ENCODE measurements at regions not wholly inside any gene's neighbourhood (a gene's known extent, or its start where the extent isn't known, plus 50 kb on each side); places are given as distances from the start of the nearest gene placed in this dataset.

GRCh38 chr10:6755781-6756460 lies 175.8 kb upstream of the PRKCQ start:
- Histone ChIP-seq H3K36me3 (ENCODE audit: insufficient read depth, low read length) (no peaks in the 10 kb centered on the region), H3K4me3 (ENCODE audit: low read length, poor library complexity, severe bottlenecking) (no peak overlapping the region)

GRCh38 chr10:6753644-6754043 lies 173.6 kb upstream of the PRKCQ start:
- no peak overlapping the region for H3K4me3 ChIP-seq (ENCODE audit: low read length, poor library complexity, severe bottlenecking)
- H3K79me2 ChIP-seq (ENCODE audit: insufficient read depth, low read length) = no peaks in the 10 kb centered on the region
- TF ChIP-seq EZH2phosphoT487 (IDR thresholded peaks at IDR 0.05; ENCODE audit: borderline replicate concordance) (no peak), CTCF (conservative IDR thresholded peaks at IDR 0.05; ENCODE audit: low read length) (no peak)
- no peaks in the 10 kb centered on the region for H3K36me3 ChIP-seq (ENCODE audit: insufficient read depth, low read length)
- H4K20me1 ChIP-seq (ENCODE audit: insufficient read depth, low read length, poor library complexity, severe bottlenecking) = no peaks in the 10 kb centered on the region
- H3K9me3 ChIP-seq (ENCODE audit: insufficient read depth, low read depth, low read length) = no peaks in the 10 kb centered on the region
- no peaks in the 10 kb centered on the region for H3K4me1 ChIP-seq (ENCODE audit: insufficient read depth, low read length, poor library complexity, severe bottlenecking)
- no peak overlapping the region for H3K9ac ChIP-seq (ENCODE audit: low read depth, low read length, poor library complexity, severe bottlenecking)
- H3K9me2 ChIP-seq (replicated peaks; ENCODE audit: low read depth, low read length) = no peaks in the 10 kb centered on the region
- H3K27me3 ChIP-seq (ENCODE audit: insufficient read depth, low read length, poor library complexity, severe bottlenecking) = peaks cover 8% of the 10 kb centered on the region
- no peaks in the 10 kb centered on the region for H3F3A ChIP-seq (ENCODE audit: low read depth)
- H3K4me2 ChIP-seq (ENCODE audit: low read depth, low read length, poor library complexity, severe bottlenecking) = no peak overlapping the region
- H2AFZ ChIP-seq (ENCODE audit: low read length) = no peak overlapping the region

More at GRCh38 chr10:6755781-6756460, 175.8 kb upstream of the PRKCQ start:
- Histone ChIP-seq H3K27me3 (ENCODE audit: insufficient read depth, low read length, poor library complexity, severe bottlenecking) (peaks cover 14% of the 10 kb centered on the region), H4K20me1 (ENCODE audit: insufficient read depth, low read length, poor library complexity, severe bottlenecking) (no peaks in the 10 kb centered on the region), H3K79me2 (ENCODE audit: insufficient read depth, low read length) (no peaks in the 10 kb centered on the region), H2AFZ (ENCODE audit: low read length) (no peak overlapping the region), H3K9ac (ENCODE audit: low read depth, low read length, poor library complexity, severe bottlenecking) (no peak overlapping the region), H3K9me3 (ENCODE audit: insufficient read depth, low read depth, low read length) (no peaks in the 10 kb centered on the region), H3K4me1 (ENCODE audit: insufficient read depth, low read length, poor library complexity, severe bottlenecking) (no peaks in the 10 kb centered on the region), H3K9me2 (replicated peaks; ENCODE audit: low read depth, low read length) (no peaks in the 10 kb centered on the region), H3F3A (ENCODE audit: low read depth) (no peaks in the 10 kb centered on the region), H3K4me2 (ENCODE audit: low read depth, low read length, poor library complexity, severe bottlenecking) (no peak overlapping the region)
- TF ChIP-seq CTCF (conservative IDR thresholded peaks at IDR 0.05; ENCODE audit: low read length) (no peak), EZH2phosphoT487 (IDR thresholded peaks at IDR 0.05; ENCODE audit: borderline replicate concordance) (no peak)

- H3K9ac ChIP-seq (ENCODE audit: low read depth, low read length, poor library complexity, severe bottlenecking) = no peak overlapping the region
- H2AFZ ChIP-seq (ENCODE audit: low read length) = no peak overlapping the region
- H3F3A ChIP-seq (ENCODE audit: low read depth) = no peaks in the 10 kb centered on the region
- no peaks in the 10 kb centered on the region for H3K9me2 ChIP-seq (replicated peaks; ENCODE audit: low read depth, low read length)
- H4K20me1 ChIP-seq (ENCODE audit: insufficient read depth, low read length, poor library complexity, severe bottlenecking) = no peaks in the 10 kb centered on the region
- no peak for TF ChIP-seq EZH2phosphoT487 (IDR thresholded peaks at IDR 0.05; ENCODE audit: borderline replicate concordance)
- no peak for TF ChIP-seq CTCF (conservative IDR thresholded peaks at IDR 0.05; ENCODE audit: low read length)
- H3K4me1 ChIP-seq (ENCODE audit: insufficient read depth, low read length, poor library complexity, severe bottlenecking) = no peaks in the 10 kb centered on the region
- H3K4me2 ChIP-seq (ENCODE audit: low read depth, low read length, poor library complexity, severe bottlenecking) = no peak overlapping the region
- H3K79me2 ChIP-seq (ENCODE audit: insufficient read depth, low read length) = no peaks in the 10 kb centered on the region
- H3K27me3 ChIP-seq (ENCODE audit: insufficient read depth, low read length, poor library complexity, severe bottlenecking) = no peaks in the 10 kb centered on the region
- no peaks in the 10 kb centered on the region for H3K9me3 ChIP-seq (ENCODE audit: insufficient read depth, low read depth, low read length)
- H3K36me3 ChIP-seq (ENCODE audit: insufficient read depth, low read length) = no peaks in the 10 kb centered on the region
- no peak overlapping the region for H3K4me3 ChIP-seq (ENCODE audit: low read length, poor library complexity, severe bottlenecking)
Measured at GRCh38 chr10:6751363-6751762, 171.3 kb upstream of the PRKCQ start.

Data from Loucy (cell line).